ENCODE measurements at regions not wholly inside any gene's neighbourhood (a gene's known extent, or its start where the extent isn't known, plus 50 kb on each side); places are given as distances from the start of the nearest gene placed in this dataset.
"Not testable (repeated sequence)": the region's sequence is repeated elsewhere in the genome, so short reads cannot be mapped to it uniquely, and the experiment has no call there.

DNA sequence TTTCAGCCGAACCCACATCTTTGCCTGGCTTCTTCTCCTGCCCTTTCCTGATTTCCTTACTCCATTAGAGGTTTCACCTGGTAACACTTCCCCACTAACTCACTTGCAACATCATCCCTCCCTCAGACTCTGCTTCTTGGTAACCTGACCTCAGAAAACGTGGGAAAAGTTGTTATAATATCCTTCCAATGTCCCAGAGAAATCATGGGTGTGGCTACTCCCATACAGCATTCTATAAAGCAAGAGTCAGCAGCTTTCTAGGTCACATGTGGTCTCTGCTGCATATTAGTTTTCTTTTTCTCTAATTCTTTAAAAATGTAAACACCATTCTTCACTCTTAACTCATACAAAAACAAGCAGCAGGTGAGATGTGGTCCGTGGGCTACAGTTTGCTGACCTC is 283.1 kb upstream of the MAOA start:
- DNase-seq (ENCODE audit: low read depth in 2 of 2): no peak

GRCh38 chrX:43375136-43375535 is 281.0 kb upstream of the MAOA start:
- DNase-seq (ENCODE audit: low read depth in 2 of 2): no peak

DNA sequence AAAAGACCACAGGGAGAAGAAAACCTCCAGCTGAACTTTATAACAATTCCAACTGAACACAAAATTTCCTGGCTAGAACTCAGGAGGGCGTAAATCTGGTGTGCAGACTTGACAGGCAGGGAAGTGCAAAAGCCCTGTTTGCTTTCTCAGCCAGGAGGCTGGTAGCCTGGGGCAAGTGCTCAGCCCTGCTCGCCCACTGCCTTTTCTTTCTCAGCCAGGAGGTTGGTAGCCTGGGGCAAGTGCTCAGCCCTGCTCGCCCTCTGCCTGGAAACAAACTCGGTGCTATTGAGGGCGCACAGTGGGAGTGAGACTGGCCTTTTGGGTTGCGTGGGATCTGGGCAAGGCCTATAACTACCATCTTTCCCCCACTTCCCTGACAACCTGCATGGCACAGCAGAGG is 275.4 kb upstream of the MAOA start:
- DNase-seq (ENCODE audit: low read depth in 2 of 2): no peak

GRCh38 chrX:43386875-43387274 is 269.2 kb upstream of the MAOA start:
- DNase-seq (ENCODE audit: low read depth in 2 of 2): no peak

DNA sequence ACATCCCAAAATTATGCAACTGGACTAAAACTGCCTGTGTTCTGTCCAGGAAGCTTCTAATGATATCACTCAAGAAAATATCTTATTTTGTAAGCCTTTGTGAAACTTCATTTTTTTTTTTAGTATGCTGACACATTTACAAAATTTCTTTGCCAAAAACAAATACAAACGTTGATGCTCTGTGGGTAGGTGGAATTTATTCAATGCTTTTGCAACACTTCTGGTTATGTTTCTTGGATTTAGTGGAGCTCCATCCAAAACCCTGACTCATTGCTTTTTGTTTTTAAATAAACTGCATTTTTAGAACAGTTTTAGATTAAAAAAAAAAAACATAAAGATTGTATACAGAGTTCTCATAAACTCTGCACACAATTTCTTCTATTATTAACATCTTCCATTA is 250.9 kb upstream of the MAOA start:
- DNase-seq (ENCODE audit: low read depth in 2 of 2): no peak

- DNase-seq (ENCODE audit: low read depth in 2 of 2): no peak
Observed at GRCh38 chrX:43423876-43424275, 232.2 kb upstream of the MAOA start.

DNA sequence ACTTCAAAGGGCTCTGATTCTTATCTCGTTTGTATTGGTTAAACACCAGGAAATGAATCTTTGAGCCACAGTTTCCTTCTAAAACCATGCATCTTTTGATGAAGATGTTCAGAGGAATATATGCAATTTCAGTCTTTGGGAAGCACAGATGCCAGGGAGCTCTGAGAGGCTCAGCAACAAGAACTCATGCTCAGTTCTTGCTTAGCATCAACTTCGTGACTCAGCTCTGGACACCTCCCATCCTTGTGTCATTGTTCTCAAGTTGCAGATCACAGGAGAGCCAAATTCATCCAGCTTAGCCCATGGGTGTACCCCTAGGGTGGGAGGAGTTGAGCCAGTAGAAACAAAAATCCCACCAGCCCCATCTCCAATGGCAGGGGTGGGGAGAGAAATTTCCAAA is 219.6 kb upstream of the MAOA start:
- DNase-seq (ENCODE audit: low read depth in 2 of 2): no peak

DNA sequence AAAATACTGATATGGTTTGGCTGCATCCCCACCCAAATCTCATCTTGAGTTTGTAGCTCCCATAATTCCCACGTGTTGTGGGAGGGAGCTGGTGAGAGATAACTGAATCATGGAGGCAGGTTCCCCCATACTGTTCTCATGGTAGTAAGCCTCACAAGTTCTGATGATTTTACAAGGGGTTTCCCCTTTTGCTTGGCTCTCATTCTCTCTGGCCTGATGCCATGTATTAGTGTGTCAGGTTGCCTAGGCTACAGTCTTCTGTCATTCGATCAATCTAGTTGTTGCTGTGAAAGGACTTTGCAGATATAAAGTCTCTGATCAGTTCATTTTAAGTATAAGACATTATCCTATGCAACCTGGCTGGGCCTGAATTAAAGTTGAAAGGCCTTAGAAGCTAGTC is 209.3 kb upstream of the MAOA start:
- DNase-seq (ENCODE audit: low read depth in 2 of 2): no peak

- DNase-seq (ENCODE audit: low read depth in 2 of 2): no peak
Observed at GRCh38 chrX:43448688-43449087, 207.4 kb upstream of the MAOA start.

DNA sequence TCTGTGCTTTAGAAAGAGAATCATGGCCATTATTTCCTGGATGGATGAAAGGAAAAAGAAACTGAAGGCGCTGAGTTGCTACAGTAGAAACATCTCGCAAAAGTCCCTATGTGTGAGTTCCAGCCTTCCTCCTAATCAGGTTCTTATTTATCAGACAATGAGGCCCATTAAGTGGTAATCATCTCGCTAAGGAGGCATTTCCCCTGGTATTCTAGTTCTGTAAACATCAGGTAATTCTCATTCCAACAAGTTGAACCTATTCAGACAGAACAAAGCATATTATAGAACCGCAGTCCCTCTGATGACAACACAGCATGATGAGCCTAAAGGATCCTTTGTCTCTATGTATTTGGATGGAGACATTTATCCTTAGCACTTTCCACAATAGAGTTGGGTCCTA is 205.7 kb upstream of the MAOA start:
- no peak for DNase-seq (ENCODE audit: low read depth in 2 of 2)

GRCh38 chrX:43451976-43452686 is 204.0 kb upstream of the MAOA start:
- not testable (repeated sequence) for DNase-seq (ENCODE audit: low read depth in 2 of 2)

DNA sequence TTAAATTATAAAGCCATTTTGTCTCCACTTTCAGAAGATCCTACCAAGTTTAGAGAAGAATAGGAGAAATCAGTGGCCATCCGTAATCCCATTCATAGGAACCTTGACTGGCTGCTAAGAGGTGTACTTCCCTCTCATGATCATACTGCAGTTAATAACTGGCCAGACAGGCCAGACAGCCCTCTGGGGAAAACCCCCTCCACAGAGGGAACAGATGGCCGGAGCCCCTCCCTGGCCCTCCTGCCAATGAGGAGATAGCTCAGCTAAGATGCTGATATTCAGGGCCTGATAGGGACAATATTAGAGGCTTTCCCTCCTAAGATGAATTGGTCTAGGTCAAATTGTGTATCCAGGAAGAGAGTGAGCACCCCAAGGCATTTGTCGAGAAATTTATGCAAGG is 200.0 kb upstream of the MAOA start:
- DNase-seq (ENCODE audit: low read depth in 2 of 2): no peak

DNA sequence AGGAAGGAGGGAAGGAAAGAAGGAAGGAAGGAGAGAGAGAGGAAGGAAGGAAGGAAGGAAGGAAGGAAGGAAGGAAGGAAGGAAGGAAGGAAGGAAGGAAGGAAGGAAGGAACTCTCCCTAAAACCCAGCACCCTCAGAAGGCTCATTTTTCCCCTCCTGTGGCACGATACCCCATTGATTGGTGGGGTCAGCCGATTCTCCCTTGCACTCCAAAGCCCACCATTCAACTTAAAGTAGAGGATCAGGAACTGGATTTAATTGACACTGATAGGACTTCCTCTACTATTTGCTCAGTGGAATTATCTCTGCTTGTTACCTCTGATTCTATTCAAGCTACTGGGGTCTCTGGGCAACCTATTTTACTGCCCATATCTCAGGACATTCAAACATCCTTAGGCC is 199.2 kb upstream of the MAOA start:
- DNase-seq (ENCODE audit: low read depth in 2 of 2): no peak

- DNase-seq (ENCODE audit: low read depth in 2 of 2): no peak
Observed at GRCh38 chrX:43467608-43468234, 188.4 kb upstream of the MAOA start.

- DNase-seq (ENCODE audit: low read depth in 2 of 2): no peak
Observed at GRCh38 chrX:43469391-43470054, 186.6 kb upstream of the MAOA start.

- DNase-seq (ENCODE audit: low read depth in 2 of 2): no peak
Observed at GRCh38 chrX:43474321-43474720, 181.8 kb upstream of the MAOA start.

- DNase-seq (ENCODE audit: low read depth in 2 of 2): no peak
Observed at GRCh38 chrX:43479070-43479469, 177.0 kb upstream of the MAOA start.

DNA sequence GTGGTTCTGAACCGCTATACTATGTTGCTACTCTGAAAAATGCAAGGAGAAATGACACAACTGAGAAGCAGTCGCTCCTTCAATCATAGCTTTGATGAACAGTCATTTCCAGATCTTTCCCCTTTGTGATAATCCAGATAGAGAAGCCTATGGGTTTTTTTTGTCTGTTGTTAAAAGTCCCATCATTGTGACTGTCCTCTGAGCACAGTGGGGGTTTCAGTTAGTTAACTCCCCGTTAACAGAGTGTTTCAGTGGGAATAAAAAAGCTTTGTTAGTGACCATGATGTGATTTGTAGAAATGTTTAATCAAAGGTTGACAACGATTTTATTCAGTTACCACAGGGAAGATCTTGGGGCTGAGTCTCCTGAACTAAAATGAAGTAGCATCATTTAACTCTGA is 176.2 kb upstream of the MAOA start:
- no peak for DNase-seq (ENCODE audit: low read depth in 2 of 2)

DNA sequence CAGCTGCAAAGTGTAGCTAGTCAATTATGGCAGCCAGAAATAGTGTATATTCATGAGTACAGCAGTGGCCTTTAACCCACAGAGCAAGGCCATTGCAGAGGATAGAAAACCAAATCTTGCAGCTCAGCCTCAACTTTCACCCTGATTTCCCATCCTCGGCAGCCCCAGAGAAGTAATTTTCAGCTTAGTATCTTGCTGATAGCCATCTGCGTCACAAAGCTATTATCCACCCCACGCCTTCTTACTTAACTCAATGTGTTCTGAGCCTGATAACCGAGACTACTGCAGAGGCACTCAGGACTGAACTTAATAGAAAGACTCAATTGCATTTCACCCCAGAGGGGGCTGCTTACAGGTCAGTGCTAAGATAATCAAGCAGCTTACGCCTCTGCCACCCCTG is 174.5 kb upstream of the MAOA start:
- DNase-seq (ENCODE audit: low read depth in 2 of 2): no peak

DNA sequence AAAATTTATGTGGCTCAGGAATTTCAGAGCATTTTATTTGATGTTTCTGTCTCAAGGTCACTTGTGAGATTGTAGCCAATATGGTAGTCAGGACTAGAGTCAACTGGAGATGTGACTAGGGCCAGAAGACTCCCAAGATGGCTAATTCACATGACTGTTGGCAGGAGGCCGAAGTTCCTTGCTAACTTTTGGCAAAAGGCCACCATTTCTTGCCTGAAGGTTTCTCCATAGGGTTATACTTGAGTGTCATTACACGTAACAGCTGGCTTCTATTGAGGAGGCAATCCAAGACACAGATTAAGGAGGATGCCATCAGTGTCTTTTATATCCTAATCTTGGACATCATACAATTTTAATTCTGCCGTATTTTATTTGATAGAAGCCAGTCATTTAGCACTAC is 162.3 kb upstream of the MAOA start:
- no peak for DNase-seq (ENCODE audit: low read depth in 2 of 2)

- DNase-seq (ENCODE audit: low read depth in 2 of 2): no peak
Observed at GRCh38 chrX:43500246-43500645, 155.9 kb upstream of the MAOA start.

DNA sequence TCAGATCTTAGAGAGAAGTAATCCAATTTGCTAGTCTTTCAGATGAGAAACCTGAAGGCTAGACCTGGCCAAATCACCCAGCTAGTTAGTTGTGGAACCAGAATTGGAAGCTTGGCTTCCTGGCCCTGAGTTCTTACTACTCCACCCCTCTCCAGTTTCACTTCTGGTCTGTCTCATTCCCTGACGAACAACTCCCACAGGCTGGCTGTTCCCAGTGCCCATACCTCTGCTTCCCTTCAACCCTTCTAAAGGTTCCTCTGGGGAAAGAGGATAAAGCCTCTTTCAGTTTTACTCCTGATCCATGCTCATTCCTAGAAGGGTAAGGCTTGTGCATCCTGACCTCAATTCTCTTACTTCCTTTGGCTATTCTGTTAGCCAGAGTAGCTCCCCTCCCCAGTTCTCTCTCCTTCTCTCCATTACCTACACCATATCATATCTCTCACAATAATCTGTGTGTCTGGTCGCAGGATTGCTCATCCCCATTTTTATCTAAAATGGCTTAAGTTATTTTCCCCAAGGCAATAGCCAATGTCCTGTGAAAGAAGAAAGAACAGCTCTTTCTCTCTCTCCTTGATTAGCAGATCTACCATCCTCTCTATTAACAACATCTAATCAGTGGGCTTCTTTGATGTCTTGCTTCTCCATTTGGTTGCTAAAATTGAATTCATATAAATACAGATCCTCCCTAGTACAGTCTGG is 155.0 kb upstream of the MAOA start:
- no peak for DNase-seq (ENCODE audit: low read depth in 2 of 2)

DNA sequence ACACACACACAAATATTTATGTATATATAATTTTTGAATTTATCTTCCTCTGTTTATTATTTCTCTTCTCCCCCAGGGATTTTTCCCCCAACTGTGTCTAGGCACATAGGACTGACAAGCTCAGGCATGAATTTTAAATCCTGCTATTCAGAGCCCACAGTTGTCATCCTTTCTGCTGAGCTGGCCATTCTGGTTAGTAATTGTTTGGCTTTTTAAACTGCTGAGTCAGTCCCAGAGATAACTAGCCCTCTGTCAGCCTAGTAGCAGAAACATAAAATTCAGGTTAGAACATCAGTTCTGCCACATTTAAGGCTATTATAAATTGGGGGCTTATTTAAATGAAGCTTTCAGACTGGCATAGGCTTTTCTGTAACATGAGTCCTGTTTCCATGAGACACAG is 151.7 kb upstream of the MAOA start:
- no peak for DNase-seq (ENCODE audit: low read depth in 2 of 2)
